ENCODE measurements at regions not wholly inside any gene's neighbourhood (a gene's known extent, or its start where the extent isn't known, plus 50 kb on each side); places are given as distances from the start of the nearest gene placed in this dataset.

DNA sequence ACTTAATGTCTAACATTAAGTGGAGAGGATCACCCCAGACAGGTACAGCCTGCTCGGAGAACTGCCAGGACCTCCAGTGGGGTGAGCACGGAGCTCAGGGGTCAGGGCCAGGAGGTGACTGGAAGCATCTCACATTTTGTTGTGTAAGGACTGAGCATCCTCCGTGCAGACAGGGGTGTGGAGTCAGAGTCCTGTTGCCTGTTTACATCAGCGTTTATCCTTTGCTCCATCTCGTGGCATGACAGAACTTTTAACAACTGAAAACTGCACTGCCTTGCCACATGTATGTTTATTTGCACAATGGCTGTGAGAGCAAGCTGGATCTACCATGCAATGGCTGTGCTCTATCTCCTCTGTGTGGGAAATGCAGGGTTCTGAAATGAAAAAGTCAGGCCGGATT lies 175.4 kb upstream of the AKR1E2 start:
- no peak for TF ChIP-seq CTCF (optimal IDR thresholded peaks at IDR 0.05 in 1 of 3, IDR thresholded peaks at IDR 0.05 in 1 of 3, conservative IDR thresholded peaks at IDR 0.05 in 1 of 3; ENCODE audit: extremely low read depth in 1 of 3, insufficient read depth in 2 of 3, low read length in 3 of 3)
- TF ChIP-seq EZH2 (IDR thresholded peaks at IDR 0.05; ENCODE audit: low read length) = no peak

Measured in keratinocyte (primary cell).